ENCODE measurements at regions not wholly inside any gene's neighbourhood (a gene's known extent, or its start where the extent isn't known, plus 50 kb on each side); places are given as distances from the start of the nearest gene placed in this dataset.

DNA sequence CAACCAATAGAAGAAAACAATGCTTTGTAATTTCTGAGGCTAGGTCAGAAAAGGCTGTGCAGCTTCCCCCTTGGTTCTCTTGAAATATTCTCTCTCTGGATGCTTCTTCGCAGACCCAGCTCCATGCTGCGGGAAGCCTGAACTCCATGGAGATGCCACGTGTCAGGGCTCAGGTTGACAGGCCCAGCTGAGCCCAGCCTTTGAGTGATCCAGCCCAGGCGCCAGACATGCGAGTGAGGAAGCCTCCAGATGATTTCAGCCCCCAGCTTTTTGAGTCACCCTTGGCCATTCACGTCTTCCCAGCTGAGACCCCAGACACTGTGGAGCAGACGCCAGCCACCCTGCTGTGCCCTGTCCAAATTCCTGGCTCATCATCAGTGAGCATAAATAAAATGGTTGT is 378.4 kb upstream of the NRP1 start:
- TF ChIP-seq, protein P1, sequence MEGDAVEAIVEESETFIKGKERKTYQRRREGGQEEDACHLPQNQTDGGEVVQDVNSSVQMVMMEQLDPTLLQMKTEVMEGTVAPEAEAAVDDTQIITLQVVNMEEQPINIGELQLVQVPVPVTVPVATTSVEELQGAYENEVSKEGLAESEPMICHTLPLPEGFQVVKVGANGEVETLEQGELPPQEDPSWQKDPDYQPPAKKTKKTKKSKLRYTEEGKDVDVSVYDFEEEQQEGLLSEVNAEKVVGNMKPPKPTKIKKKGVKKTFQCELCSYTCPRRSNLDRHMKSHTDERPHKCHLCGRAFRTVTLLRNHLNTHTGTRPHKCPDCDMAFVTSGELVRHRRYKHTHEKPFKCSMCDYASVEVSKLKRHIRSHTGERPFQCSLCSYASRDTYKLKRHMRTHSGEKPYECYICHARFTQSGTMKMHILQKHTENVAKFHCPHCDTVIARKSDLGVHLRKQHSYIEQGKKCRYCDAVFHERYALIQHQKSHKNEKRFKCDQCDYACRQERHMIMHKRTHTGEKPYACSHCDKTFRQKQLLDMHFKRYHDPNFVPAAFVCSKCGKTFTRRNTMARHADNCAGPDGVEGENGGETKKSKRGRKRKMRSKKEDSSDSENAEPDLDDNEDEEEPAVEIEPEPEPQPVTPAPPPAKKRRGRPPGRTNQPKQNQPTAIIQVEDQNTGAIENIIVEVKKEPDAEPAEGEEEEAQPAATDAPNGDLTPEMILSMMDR (IDR thresholded peaks at IDR 0.05): no peak
- no peak for TF ChIP-seq POLR2A (IDR thresholded peaks at IDR 0.05)

Measured in uterus (tissue), 2 donors.